GM23338 (cell line): ENCODE measurements at regions not wholly inside any gene's neighbourhood (a gene's known extent, or its start where the extent isn't known, plus 50 kb on each side); places are given as distances from the start of the nearest gene placed in this dataset.
A peak's percentile ranks its signal among the peaks of the same experiment; 100 is the strongest.

Experiments used
- ATAC-seq: fragments of 200-7000 bp; cut with Tn5 transposase; 3 replicates; pipeline ENCODE4 v1.9.1; 2020
- DNase-seq: peaks from one replicate; pipeline ENCODE4 v3.0.0-alpha.2; 2015; ENCODE audit warnings: low spot score
- H2AFZ ChIP-seq: fragments of 200-600 bp; sonication (generic); 2 replicates; pipeline ENCODE4 v1.8.0; 2016; ENCODE audit warnings: antibody characterized with exemption, mild to moderate bottlenecking, moderate library complexity
- H3F3A ChIP-seq: fragments of 200-600 bp; sonication (generic); replicated peaks from 2 replicates; pipeline ENCODE4 v1.8.0; 2017; ENCODE audit warnings: antibody characterized with exemption, mixed run types, low read depth
- H3K27ac ChIP-seq: fragments of 200-600 bp; sonication (generic); 2 replicates; pipeline ENCODE4 v1.6.1; 2016; ENCODE audit warnings: low read depth
- H3K27me3 ChIP-seq: fragments of 200-600 bp; sonication (generic); 2 replicates; pipeline ENCODE4 v1.8.0; 2016; ENCODE audit warnings: mild to moderate bottlenecking, mixed run types, moderate library complexity; ENCODE audit not compliant: insufficient read depth
- H3K36me3 ChIP-seq: fragments of 200-600 bp; sonication (generic); 2 replicates; pipeline ENCODE4 v1.8.0; 2016; ENCODE audit warnings: mild to moderate bottlenecking; ENCODE audit not compliant: insufficient read depth
- H3K4me1 ChIP-seq: fragments of 200-600 bp; sonication (generic); 2 replicates; pipeline ENCODE4 v1.8.0; 2016; ENCODE audit warnings: mild to moderate bottlenecking, moderate library complexity; ENCODE audit not compliant: insufficient read depth
- H3K4me2 ChIP-seq: fragments of 200-600 bp; sonication (generic); 2 replicates; pipeline ENCODE4 v1.7.1; 2017; ENCODE audit warnings: mixed run types
- H3K4me3 ChIP-seq: fragments of 200-600 bp; sonication (generic); 2 replicates; pipeline ENCODE4 v1.6.1; 2016; ENCODE audit warnings: mixed run types
- H3K79me2 ChIP-seq: fragments of 200-600 bp; sonication (generic); replicated peaks from 2 replicates; pipeline ENCODE4 v1.8.0; 2017; ENCODE audit warnings: mild to moderate bottlenecking; ENCODE audit not compliant: insufficient read depth
- H3K9me2 ChIP-seq: fragments of 200-600 bp; sonication (generic); 2 replicates; pipeline ENCODE4 v1.8.0; 2017; ENCODE audit not compliant: insufficient read depth
- H4K20me1 ChIP-seq: fragments of 200-600 bp; sonication (generic); replicated peaks from 2 replicates; pipeline ENCODE4 v1.8.0; 2017; ENCODE audit warnings: mild to moderate bottlenecking; ENCODE audit not compliant: insufficient read depth
- H3K27ac Mint-ChIP-seq: 2 replicates; pipeline ENCODE4 v1.8.0; 2020; ENCODE audit warnings: inconsistent platforms, mild to moderate bottlenecking, moderate library complexity, mixed read lengths
- H3K27me3 Mint-ChIP-seq: 3 replicates; pipeline ENCODE4 v1.8.0; 2022; ENCODE audit warnings: low read depth, mild to moderate bottlenecking, moderate library complexity, mixed read lengths, inconsistent platforms; ENCODE audit not compliant: insufficient read depth, poor library complexity
- H3K36me3 Mint-ChIP-seq: 3 replicates; pipeline ENCODE4 v1.8.0; 2021; ENCODE audit warnings: low read depth, mild to moderate bottlenecking, inconsistent platforms, moderate library complexity, mixed read lengths
- H3K4me1 Mint-ChIP-seq: 3 replicates; pipeline ENCODE4 v1.8.0; 2020; ENCODE audit warnings: mild to moderate bottlenecking, inconsistent platforms, mixed read lengths
- H3K4me3 Mint-ChIP-seq: 3 replicates; pipeline ENCODE4 v1.8.0; 2021; ENCODE audit warnings: moderate library complexity, mild to moderate bottlenecking, inconsistent platforms, mixed read lengths
- H3K9me3 Mint-ChIP-seq: 3 replicates; pipeline ENCODE4 v1.8.0; 2020; ENCODE audit warnings: moderate library complexity, mild to moderate bottlenecking, inconsistent platforms, mixed read lengths
- TF ChIP-seq, protein P1 (sequence below), 2 experiments: fragments of 200-600 bp in 1 of 2; sonication (generic) in 1 of 2; conservative IDR thresholded peaks; 2 replicates each; pipeline versions ENCODE4 v1.5.1 to v1.6.1; 2016 to 2017; ENCODE audit warnings: antibody characterized with exemption in 2 of 2, low read depth in 2 of 2, mild to moderate bottlenecking in 2 of 2, moderate library complexity in 1 of 2
- TF ChIP-seq, protein P2 (sequence below): fragments of 250-450 bp; sonication (Bioruptor Pico); IDR thresholded peaks from 2 replicates; pipeline ENCODE4 v1.5.0; 2020; ENCODE audit warnings: mild to moderate bottlenecking, moderate library complexity

DNA sequence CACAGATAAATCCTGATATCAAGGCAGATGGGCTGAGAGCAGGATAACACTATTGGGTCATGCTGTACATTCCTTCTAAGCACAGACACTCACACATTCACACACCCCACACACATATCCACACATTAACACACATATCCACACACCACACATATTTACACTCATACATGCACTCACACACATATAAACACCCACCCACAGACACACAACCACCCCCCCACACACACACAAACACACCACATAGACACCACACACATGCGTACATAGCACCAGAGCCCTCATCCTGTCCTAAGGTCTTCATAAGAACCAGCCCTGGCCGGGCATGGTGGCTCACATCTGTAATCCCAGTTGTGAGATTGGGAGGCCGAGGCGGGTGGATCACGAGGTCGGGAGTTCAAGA, 322.3 kb upstream of the ADCY2 start:
- TF ChIP-seq, protein P1, sequence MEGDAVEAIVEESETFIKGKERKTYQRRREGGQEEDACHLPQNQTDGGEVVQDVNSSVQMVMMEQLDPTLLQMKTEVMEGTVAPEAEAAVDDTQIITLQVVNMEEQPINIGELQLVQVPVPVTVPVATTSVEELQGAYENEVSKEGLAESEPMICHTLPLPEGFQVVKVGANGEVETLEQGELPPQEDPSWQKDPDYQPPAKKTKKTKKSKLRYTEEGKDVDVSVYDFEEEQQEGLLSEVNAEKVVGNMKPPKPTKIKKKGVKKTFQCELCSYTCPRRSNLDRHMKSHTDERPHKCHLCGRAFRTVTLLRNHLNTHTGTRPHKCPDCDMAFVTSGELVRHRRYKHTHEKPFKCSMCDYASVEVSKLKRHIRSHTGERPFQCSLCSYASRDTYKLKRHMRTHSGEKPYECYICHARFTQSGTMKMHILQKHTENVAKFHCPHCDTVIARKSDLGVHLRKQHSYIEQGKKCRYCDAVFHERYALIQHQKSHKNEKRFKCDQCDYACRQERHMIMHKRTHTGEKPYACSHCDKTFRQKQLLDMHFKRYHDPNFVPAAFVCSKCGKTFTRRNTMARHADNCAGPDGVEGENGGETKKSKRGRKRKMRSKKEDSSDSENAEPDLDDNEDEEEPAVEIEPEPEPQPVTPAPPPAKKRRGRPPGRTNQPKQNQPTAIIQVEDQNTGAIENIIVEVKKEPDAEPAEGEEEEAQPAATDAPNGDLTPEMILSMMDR (conservative IDR thresholded peaks at IDR 0.05; ENCODE audit: low read depth in 2 of 2): no peak
- no peak overlapping the region for H3K27ac ChIP-seq
- H3K36me3 ChIP-seq: no peaks in the 10 kb centered on the region
- peaks cover 21% of the 10 kb centered on the region for H3K4me1 ChIP-seq
- no peaks in the 10 kb centered on the region for H3K27me3 ChIP-seq
- Mint-ChIP-seq H3K27me3 (peaks cover 2% of the 10 kb centered on the region), H3K27ac (no peak overlapping the region), H3K4me1 (peaks cover 19% of the 10 kb centered on the region), H3K9me3 (no peaks in the 10 kb centered on the region), H3K4me3 (no peak overlapping the region), H3K36me3 (no peaks in the 10 kb centered on the region)
- H3K79me2 ChIP-seq: no peaks in the 10 kb centered on the region
- no peak overlapping the region for H3K4me3 ChIP-seq
- ATAC-seq (no peak), DNase-seq (no peak)
- no peak overlapping the region for H2AFZ ChIP-seq
- no peaks in the 10 kb centered on the region for H4K20me1 ChIP-seq
- no peak overlapping the region for H3K4me2 ChIP-seq
- H3K9me2 ChIP-seq: no peaks in the 10 kb centered on the region
- H3F3A ChIP-seq: no peaks in the 10 kb centered on the region

DNA sequence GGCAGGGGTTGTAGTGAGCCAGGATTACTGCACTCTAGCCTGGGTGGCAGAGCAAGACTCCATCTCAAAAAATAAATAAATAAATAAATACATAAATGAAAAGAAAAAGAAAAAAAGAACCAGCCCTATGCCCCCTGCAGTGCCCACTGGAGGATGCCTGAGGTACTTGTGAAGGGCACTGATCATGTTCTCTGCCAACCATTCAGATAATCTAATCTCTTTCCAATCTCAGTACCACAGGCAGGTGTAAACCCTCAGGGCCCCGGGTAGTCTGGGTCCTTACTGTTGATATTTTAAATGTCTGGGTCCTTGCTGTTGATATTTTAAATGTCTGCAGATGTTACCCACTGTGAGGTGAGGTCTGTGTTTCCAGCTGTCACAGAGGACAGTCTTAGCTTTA, 321.8 kb upstream of the ADCY2 start:
- H3K27me3 ChIP-seq: no peaks in the 10 kb centered on the region
- no peaks in the 10 kb centered on the region for H3K36me3 Mint-ChIP-seq

More for the DNA sequence above, 321.8 kb upstream of the ADCY2 start:
- Histone ChIP-seq H3K27ac (no peak overlapping the region), H3K4me1 (peaks cover 25% of the 10 kb centered on the region), H3K9me2 (no peaks in the 10 kb centered on the region), H3K79me2 (no peaks in the 10 kb centered on the region), H3K4me3 (no peak overlapping the region), H2AFZ (no peak overlapping the region), H3F3A (no peaks in the 10 kb centered on the region), H3K36me3 (no peaks in the 10 kb centered on the region), H3K4me2 (no peak overlapping the region), H4K20me1 (no peaks in the 10 kb centered on the region)
- no peak overlapping the region for H3K4me3 Mint-ChIP-seq
- peaks cover 4% of the 10 kb centered on the region for H3K27me3 Mint-ChIP-seq
- H3K4me1 Mint-ChIP-seq: peaks cover 24% of the 10 kb centered on the region
- DNase-seq (no peak), ATAC-seq (no peak; the same call in 2 of the 3 replicates)
- no peak overlapping the region for H3K27ac Mint-ChIP-seq
- H3K9me3 Mint-ChIP-seq: no peaks in the 10 kb centered on the region
- TF ChIP-seq, protein P1 (conservative IDR thresholded peaks at IDR 0.05; ENCODE audit: low read depth in 2 of 2): peak; percentile 22 to 29; a peak in 2 of 4 replicates
- TF ChIP-seq, protein P2, sequence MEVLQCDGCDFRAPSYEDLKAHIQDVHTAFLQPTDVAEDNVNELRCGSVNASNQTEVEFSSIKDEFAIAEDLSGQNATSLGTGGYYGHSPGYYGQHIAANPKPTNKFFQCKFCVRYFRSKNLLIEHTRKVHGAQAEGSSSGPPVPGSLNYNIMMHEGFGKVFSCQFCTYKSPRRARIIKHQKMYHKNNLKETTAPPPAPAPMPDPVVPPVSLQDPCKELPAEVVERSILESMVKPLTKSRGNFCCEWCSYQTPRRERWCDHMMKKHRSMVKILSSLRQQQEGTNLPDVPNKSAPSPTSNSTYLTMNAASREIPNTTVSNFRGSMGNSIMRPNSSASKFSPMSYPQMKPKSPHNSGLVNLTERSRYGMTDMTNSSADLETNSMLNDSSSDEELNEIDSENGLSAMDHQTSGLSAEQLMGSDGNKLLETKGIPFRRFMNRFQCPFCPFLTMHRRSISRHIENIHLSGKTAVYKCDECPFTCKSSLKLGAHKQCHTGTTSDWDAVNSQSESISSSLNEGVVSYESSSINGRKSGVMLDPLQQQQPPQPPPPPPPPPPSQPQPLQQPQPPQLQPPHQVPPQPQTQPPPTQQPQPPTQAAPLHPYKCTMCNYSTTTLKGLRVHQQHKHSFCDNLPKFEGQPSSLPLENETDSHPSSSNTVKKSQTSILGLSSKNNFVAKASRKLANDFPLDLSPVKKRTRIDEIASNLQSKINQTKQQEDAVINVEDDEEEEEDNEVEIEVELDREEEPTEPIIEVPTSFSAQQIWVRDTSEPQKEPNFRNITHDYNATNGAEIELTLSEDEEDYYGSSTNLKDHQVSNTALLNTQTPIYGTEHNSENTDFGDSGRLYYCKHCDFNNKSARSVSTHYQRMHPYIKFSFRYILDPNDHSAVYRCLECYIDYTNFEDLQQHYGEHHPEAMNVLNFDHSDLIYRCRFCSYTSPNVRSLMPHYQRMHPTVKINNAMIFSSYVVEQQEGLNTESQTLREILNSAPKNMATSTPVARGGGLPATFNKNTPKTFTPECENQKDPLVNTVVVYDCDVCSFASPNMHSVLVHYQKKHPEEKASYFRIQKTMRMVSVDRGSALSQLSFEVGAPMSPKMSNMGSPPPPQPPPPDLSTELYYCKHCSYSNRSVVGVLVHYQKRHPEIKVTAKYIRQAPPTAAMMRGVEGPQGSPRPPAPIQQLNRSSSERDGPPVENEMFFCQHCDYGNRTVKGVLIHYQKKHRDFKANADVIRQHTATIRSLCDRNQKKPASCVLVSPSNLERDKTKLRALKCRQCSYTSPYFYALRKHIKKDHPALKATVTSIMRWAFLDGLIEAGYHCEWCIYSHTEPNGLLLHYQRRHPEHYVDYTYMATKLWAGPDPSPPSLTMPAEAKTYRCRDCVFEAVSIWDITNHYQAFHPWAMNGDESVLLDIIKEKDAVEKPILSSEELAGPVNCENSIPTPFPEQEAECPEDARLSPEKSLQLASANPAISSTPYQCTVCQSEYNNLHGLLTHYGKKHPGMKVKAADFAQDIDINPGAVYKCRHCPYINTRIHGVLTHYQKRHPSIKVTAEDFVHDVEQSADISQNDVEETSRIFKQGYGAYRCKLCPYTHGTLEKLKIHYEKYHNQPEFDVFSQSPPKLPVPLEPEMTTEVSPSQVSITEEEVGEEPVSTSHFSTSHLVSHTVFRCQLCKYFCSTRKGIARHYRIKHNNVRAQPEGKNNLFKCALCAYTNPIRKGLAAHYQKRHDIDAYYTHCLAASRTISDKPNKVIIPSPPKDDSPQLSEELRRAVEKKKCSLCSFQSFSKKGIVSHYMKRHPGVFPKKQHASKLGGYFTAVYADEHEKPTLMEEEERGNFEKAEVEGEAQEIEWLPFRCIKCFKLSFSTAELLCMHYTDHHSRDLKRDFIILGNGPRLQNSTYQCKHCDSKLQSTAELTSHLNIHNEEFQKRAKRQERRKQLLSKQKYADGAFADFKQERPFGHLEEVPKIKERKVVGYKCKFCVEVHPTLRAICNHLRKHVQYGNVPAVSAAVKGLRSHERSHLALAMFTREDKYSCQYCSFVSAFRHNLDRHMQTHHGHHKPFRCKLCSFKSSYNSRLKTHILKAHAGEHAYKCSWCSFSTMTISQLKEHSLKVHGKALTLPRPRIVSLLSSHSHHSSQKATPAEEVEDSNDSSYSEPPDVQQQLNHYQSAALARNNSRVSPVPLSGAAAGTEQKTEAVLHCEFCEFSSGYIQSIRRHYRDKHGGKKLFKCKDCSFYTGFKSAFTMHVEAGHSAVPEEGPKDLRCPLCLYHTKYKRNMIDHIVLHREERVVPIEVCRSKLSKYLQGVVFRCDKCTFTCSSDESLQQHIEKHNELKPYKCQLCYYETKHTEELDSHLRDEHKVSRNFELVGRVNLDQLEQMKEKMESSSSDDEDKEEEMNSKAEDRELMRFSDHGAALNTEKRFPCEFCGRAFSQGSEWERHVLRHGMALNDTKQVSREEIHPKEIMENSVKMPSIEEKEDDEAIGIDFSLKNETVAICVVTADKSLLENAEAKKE (CRISPR knock-in tag): no peak
